Ishikawa (cell line): ENCODE measurements at regions not wholly inside any gene's neighbourhood (a gene's known extent, or its start where the extent isn't known, plus 50 kb on each side); places are given as distances from the start of the nearest gene placed in this dataset.

Experiments
- CEBPB ChIP-seq: IDR thresholded peaks from 2 replicates; pipeline ENCODE4 v1.6.1; 2012
- CREB1 ChIP-seq: IDR thresholded peaks from 2 replicates; pipeline ENCODE4 v1.6.1; 2012; ENCODE audit warnings: low read depth
- EGR1 ChIP-seq: IDR thresholded peaks from 2 replicates; pipeline ENCODE4 v1.6.1; 2012
- EP300 ChIP-seq: IDR thresholded peaks from 2 replicates; pipeline ENCODE4 v1.6.1; 2012; ENCODE audit warnings: borderline replicate concordance
- FOXM1 ChIP-seq: IDR thresholded peaks from 2 replicates; pipeline ENCODE4 v1.6.1; 2012; ENCODE audit warnings: low read depth, borderline replicate concordance
- MAX ChIP-seq: IDR thresholded peaks from 2 replicates; pipeline ENCODE4 v1.6.1; 2012
- NFIC ChIP-seq: IDR thresholded peaks from 2 replicates; pipeline ENCODE4 v1.6.1; 2012
- RAD21 ChIP-seq: IDR thresholded peaks from 2 replicates; pipeline ENCODE4 v1.6.1; 2012; ENCODE audit warnings: low read depth
- TCF12 ChIP-seq: IDR thresholded peaks from 2 replicates; pipeline ENCODE4 v1.6.1; 2012; ENCODE audit warnings: low read depth
- USF1 ChIP-seq: IDR thresholded peaks from 2 replicates; pipeline ENCODE4 v1.6.1; 2012

DNA sequence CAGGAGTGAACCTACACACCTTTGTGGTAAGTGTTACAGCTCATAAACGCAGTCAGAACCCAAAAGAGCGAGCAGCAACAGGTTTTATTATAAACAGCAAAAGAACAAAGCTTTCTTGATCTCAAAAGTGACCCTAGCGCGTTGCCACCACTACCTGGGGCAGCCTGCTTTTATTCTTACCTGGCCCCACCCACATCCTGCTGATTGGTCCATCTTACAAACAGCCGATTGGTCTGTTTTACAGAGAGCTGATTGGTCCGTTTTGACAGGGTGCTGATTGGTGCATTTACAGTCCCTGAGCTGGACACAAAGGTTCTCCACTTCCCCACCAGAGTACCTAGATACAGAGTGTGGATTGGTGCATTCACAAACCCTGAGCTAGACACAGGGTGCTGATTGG is 143.1 kb downstream of the ARRDC4 start:
- TF ChIP-seq FOXM1 (no peak), CREB1 (no peak), TCF12 (no peak), EP300 (no peak), USF1 (no peak), MAX (no peak), RAD21 (no peak), EGR1 (no peak), NFIC (no peak), CEBPB (no peak)
